Common myeloid progenitor, CD34-positive (primary cell): ENCODE measurements at regions not wholly inside any gene's neighbourhood (a gene's known extent, or its start where the extent isn't known, plus 50 kb on each side); places are given as distances from the start of the nearest gene placed in this dataset.

Source experiments
- CTCF ChIA-PET: fragments of 350-600 bp; sonication (Branson Sonifier 250); formaldehyde crosslinking; loops from one replicate; lab custom pipeline; 2021; ENCODE audit warnings: antibody characterized with exemption; lab: Charles Lee
- POLR2A ChIA-PET: fragments of 350-600 bp; sonication (Branson Sonifier 250); formaldehyde crosslinking; loops from one replicate; lab custom pipeline; 2021; ENCODE audit warnings: antibody characterized with exemption; lab: Charles Lee
- DNase-seq, 3 donors: peaks; one replicate each; pipeline versions ENCODE4 v3.0.0 to v3.0.0-alpha.2; 2013
- H3K27ac ChIP-seq, 2 experiments: 1 replicate in 1 of 2; 2 replicates in 1 of 2; pipeline ENCODE4 v1.7.0; 2013; ENCODE audit warnings: inconsistent platforms in 2 of 2, low read length in 2 of 2, mild to moderate bottlenecking in 2 of 2, low read depth in 1 of 2, moderate library complexity in 1 of 2; ENCODE audit not compliant: severe bottlenecking in 2 of 2, insufficient read depth in 1 of 2, poor library complexity in 1 of 2
- H3K27me3 ChIP-seq, 5 experiments: replicated peaks in 2 of 5; 1 replicate in 3 of 5; 2 replicates in 2 of 5; pipeline versions ENCODE4 v1.6.1 to v1.7.0; 2013; ENCODE audit warnings: low read length in 4 of 5, mild to moderate bottlenecking in 2 of 5, moderate library complexity in 2 of 5, inconsistent platforms in 1 of 5; ENCODE audit not compliant: insufficient read depth in 5 of 5, control insufficient read depth in 4 of 5
- H3K36me3 ChIP-seq, 4 experiments: 1 replicate in 2 of 4; 2 replicates in 2 of 4; pipeline versions ENCODE4 v1.6.1 to v1.7.0; 2013; ENCODE audit warnings: low read length in 3 of 4, control low read depth in 1 of 4, mild to moderate bottlenecking in 1 of 4; ENCODE audit not compliant: control insufficient read depth in 4 of 4, insufficient read depth in 4 of 4
- H3K4me1 ChIP-seq, 4 experiments: 1 replicate in 3 of 4; 2 replicates in 1 of 4; pipeline versions ENCODE4 v1.6.1 to v1.7.1; 2013; ENCODE audit warnings: low read length in 3 of 4, mild to moderate bottlenecking in 3 of 4, control low read depth in 1 of 4, inconsistent platforms in 1 of 4, moderate library complexity in 1 of 4; ENCODE audit not compliant: control insufficient read depth in 4 of 4, insufficient read depth in 4 of 4; ENCODE audit errors: control extremely low read depth in 1 of 4
- H3K4me3 ChIP-seq, 7 experiments: 1 replicate in 4 of 7; 2 replicates in 3 of 7; pipeline versions ENCODE4 v1.5.1 to v1.7.0; 2013; ENCODE audit warnings: mild to moderate bottlenecking in 7 of 7, low read length in 6 of 7, moderate library complexity in 6 of 7, inconsistent platforms in 2 of 7, low read depth in 2 of 7, control low read depth in 1 of 7; ENCODE audit not compliant: insufficient read depth in 4 of 7, control insufficient read depth in 1 of 7; ENCODE audit errors: extremely low read depth in 1 of 7
- H3K9me3 ChIP-seq, 5 experiments: 1 replicate in 4 of 5; 2 replicates in 1 of 5; pipeline versions ENCODE4 v1.6.1 to v1.7.1; 2013; ENCODE audit warnings: low read length in 4 of 5, mild to moderate bottlenecking in 2 of 5, inconsistent platforms in 1 of 5, low read depth in 1 of 5, moderate library complexity in 1 of 5; ENCODE audit not compliant: control insufficient read depth in 4 of 5, insufficient read depth in 2 of 5; ENCODE audit errors: control extremely low read depth in 1 of 5
- WGBS: methylation state at CpG from one replicate; pipeline ENCODE4 v1.1.5; 2013; ENCODE audit not compliant: insufficient coverage; 5-methylcytosine and 5-hydroxymethylcytosine counted together

- ChIA-PET CTCF (no interaction called here), POLR2A (no interaction called here)
- H3K4me1 ChIP-seq, result no peaks in the 10 kb centered on the region
- peaks cover 0 to 6% (median 2%) of the 10 kb centered on the region in 5 experiments for H3K9me3 ChIP-seq
- DNase-seq, result no peak
- H3K36me3 ChIP-seq, result no peaks in the 10 kb centered on the region
- H3K4me3 ChIP-seq, result no peak overlapping the region
- H3K27me3 ChIP-seq, result no peaks in the 10 kb centered on the region
- WGBS, result no CpG with 5 or more reads among the region's 2 CpGs
- H3K27ac ChIP-seq, result no peak overlapping the region
These were observed 1332.3 kb downstream of the CDH11 start for GRCh38 chr16:63789603-63790002.

DNA sequence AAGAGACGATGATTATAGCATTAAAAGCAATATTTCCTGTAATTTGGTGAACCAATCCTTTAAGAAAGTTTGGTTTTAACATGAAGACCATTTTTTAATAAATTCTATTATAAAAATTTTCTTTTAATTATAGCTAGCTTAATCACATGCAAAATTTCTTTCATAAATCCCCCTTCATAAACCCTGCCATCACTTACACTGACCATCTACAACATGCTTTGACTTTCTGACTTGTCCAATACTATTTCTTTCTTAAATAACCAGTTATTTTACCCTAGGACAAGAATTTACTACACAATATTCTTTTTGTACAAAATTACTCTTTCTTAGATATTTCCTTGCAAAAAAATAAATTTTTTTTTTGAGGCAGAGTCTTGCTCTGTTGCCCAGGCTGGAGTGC, 1334.8 kb downstream of the CDH11 start:
- no peaks in the 10 kb centered on the region for H3K36me3 ChIP-seq
- peaks cover 0 to 6% (median 2%) of the 10 kb centered on the region in 5 experiments for H3K9me3 ChIP-seq
- no CpG with 5 or more reads among the region's 1 CpG for WGBS
- CTCF ChIA-PET, result no interaction called here
- POLR2A ChIA-PET, result no interaction called here
- no peak for DNase-seq
- no peaks in the 10 kb centered on the region for H3K4me1 ChIP-seq
- no peak overlapping the region for H3K27ac ChIP-seq
- no peaks in the 10 kb centered on the region for H3K27me3 ChIP-seq
- no peak overlapping the region for H3K4me3 ChIP-seq

DNA sequence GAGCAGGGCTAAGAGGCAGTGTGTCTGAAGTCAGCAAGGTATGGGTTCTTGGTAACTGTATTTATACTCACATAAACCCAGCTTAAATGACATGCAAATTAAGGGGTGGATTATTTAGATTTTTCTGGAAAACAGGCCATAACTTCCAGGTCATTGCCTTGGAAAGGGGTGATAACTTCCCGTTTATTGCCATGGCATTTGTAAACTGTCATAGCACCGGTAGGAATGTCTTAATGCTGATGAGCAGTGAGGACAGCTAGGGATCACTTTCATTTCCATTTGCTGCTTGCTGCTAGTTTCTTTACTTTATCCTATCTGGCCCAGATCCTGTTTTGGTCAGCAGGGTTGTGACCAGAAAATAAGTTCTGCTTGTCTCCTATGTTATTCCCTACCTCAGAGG, 1336.7 kb downstream of the CDH11 start:
- ChIA-PET CTCF (no interaction called here), POLR2A (no interaction called here)
- no peak for DNase-seq
- Histone ChIP-seq H3K27me3 (no peaks in the 10 kb centered on the region), H3K36me3 (no peaks in the 10 kb centered on the region), H3K27ac (no peak overlapping the region), H3K4me3 (no peak overlapping the region), H3K4me1 (no peaks in the 10 kb centered on the region), H3K9me3 (peaks cover 0 to 6% (median 2%) of the 10 kb centered on the region in 5 experiments)
- 94% methylated on average over 2 of the region's 2 CpGs for WGBS

- no peaks in the 10 kb centered on the region for H3K27me3 ChIP-seq
- no peak for DNase-seq
- ChIA-PET CTCF (no interaction called here), POLR2A (no interaction called here)
- no peak overlapping the region for H3K27ac ChIP-seq
- no peaks in the 10 kb centered on the region for H3K9me3 ChIP-seq
- no peaks in the 10 kb centered on the region for H3K36me3 ChIP-seq
- H3K4me3 ChIP-seq, result no peak overlapping the region
- H3K4me1 ChIP-seq, result no peaks in the 10 kb centered on the region
These were observed 1345.4 kb downstream of the CDH11 start for GRCh38 chr16:63776437-63776836.

- no peaks in the 10 kb centered on the region for H3K9me3 ChIP-seq
- no peaks in the 10 kb centered on the region for H3K4me1 ChIP-seq
- CTCF ChIA-PET, result no interaction called here
- POLR2A ChIA-PET, result no interaction called here
- H3K27ac ChIP-seq, result no peak overlapping the region
- no peak for DNase-seq
- no peak overlapping the region for H3K4me3 ChIP-seq
- no peaks in the 10 kb centered on the region for H3K27me3 ChIP-seq
- H3K36me3 ChIP-seq, result no peaks in the 10 kb centered on the region
These were observed 1345.8 kb downstream of the CDH11 start for GRCh38 chr16:63776034-63776433.

GRCh38 chr16:63774302-63774701, 1347.6 kb downstream of the CDH11 start:
- H3K27me3 ChIP-seq, result no peaks in the 10 kb centered on the region
- 100% methylated on average over 2 of the region's 3 CpGs for WGBS
- CTCF ChIA-PET, result no interaction called here
- DNase-seq, result no peak
- no peaks in the 10 kb centered on the region for H3K4me1 ChIP-seq
- H3K9me3 ChIP-seq, result no peaks in the 10 kb centered on the region
- no peaks in the 10 kb centered on the region for H3K36me3 ChIP-seq
- POLR2A ChIA-PET, result no interaction called here
- H3K27ac ChIP-seq, result no peak overlapping the region
- H3K4me3 ChIP-seq, result no peak overlapping the region

- WGBS, result 95% methylated on average over 2 of the region's 2 CpGs
- no peak for DNase-seq
- H3K36me3 ChIP-seq, result no peaks in the 10 kb centered on the region
- CTCF ChIA-PET, result no interaction called here
- no peaks in the 10 kb centered on the region for H3K4me1 ChIP-seq
- H3K27me3 ChIP-seq, result no peaks in the 10 kb centered on the region
- no peak overlapping the region for H3K27ac ChIP-seq
- H3K4me3 ChIP-seq, result no peak overlapping the region
- H3K9me3 ChIP-seq, result no peaks in the 10 kb centered on the region
- POLR2A ChIA-PET, result no interaction called here
These were observed 1352.7 kb downstream of the CDH11 start for GRCh38 chr16:63769211-63769610.
